ENCODE measurements at regions not wholly inside any gene's neighbourhood (a gene's known extent, or its start where the extent isn't known, plus 50 kb on each side); places are given as distances from the start of the nearest gene placed in this dataset.

- TF ChIP-seq ZNF549 (tag by site-specific recombination; IDR thresholded peaks at IDR 0.05) (no peak), ZNF560 (tag by site-specific recombination; IDR thresholded peaks at IDR 0.05; ENCODE audit: borderline replicate concordance) (no peak), ZNF654 (tag by site-specific recombination; IDR thresholded peaks at IDR 0.05; ENCODE audit: low read depth) (peak; percentile 46), AEBP2 (tag by site-specific recombination; IDR thresholded peaks at IDR 0.05; ENCODE audit: borderline replicate concordance) (no peak), ZNF449 (tag by site-specific recombination; IDR thresholded peaks at IDR 0.05) (no peak), SCRT2 (tag by site-specific recombination; IDR thresholded peaks at IDR 0.05) (peak; percentile 34; the same call in 1 of the 2 replicates), ZNF202 (tag by site-specific recombination; IDR thresholded peaks at IDR 0.05; ENCODE audit: borderline replicate concordance) (no peak)
These were observed 427.1 kb downstream of the GPAM start (continued) for GRCh38 chr10:111756217-111757061.

- POLR2A ChIA-PET: no interaction called here
- CTCF ChIA-PET: no interaction called here
These were observed 425.0 kb downstream of the GPAM start for GRCh38 chr10:111758593-111758992.

More at GRCh38 chr10:111758593-111758992, 425.0 kb downstream of the GPAM start:
- Histone ChIP-seq H3K27ac (ENCODE audit: extremely low read depth, low read depth, low read length) (no peak overlapping the region), H3K4me1 (ENCODE audit: control insufficient read depth, insufficient read depth, low read length) (no peaks in the 10 kb centered on the region), H3K36me3 (ENCODE audit: control insufficient read depth in 2 of 2, insufficient read depth in 1 of 2, low read length in 2 of 2) (no peaks in the 10 kb centered on the region), H3K9me3 (ENCODE audit: control insufficient read depth, insufficient read depth, low read depth, low read length) (no peaks in the 10 kb centered on the region), H3K4me3 (ENCODE audit: low read depth, low read length) (no peak overlapping the region)
- TF ChIP-seq ZSCAN16 (tag by site-specific recombination; IDR thresholded peaks at IDR 0.05) (no peak), ZNF529 (tag by site-specific recombination; IDR thresholded peaks at IDR 0.05; ENCODE audit: insufficient replicate concordance) (no peak), ZNF18 (tag by site-specific recombination; IDR thresholded peaks at IDR 0.05) (no peak), PRDM2 (tag by site-specific recombination; IDR thresholded peaks at IDR 0.05; ENCODE audit: borderline replicate concordance) (no peak)

Measured in HEK293 (cell line).